ENCODE measurements at regions not wholly inside any gene's neighbourhood (a gene's known extent, or its start where the extent isn't known, plus 50 kb on each side); places are given as distances from the start of the nearest gene placed in this dataset.
"Not testable (repeated sequence)": the region's sequence is repeated elsewhere in the genome, so short reads cannot be mapped to it uniquely, and the experiment has no call there.

DNA sequence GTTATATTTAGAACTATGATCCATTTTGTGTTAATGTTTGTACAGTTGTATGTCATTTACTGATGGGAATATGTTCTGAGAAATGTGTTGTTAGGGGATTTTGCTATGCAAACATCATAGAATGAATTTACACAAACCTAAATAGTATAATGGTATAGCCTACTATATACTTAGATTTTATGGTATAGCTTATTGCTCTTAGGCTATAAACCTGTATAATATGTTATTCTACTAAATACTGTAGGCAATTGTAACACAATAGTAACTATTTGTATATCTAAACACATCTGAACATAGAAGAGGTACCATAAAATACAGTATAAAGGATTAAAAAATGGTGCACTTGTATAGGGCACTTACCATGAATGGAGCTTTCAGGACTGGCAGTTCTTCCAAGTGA is 105.4 kb upstream of the GRIN2B start:
- no peak overlapping the region for H3K27ac ChIP-seq
- DNase-seq (ENCODE audit: low spot score): no peak
- no peak for TF ChIP-seq CTCF (conservative IDR thresholded peaks at IDR 0.05; ENCODE audit: low read depth)
- ChIA-PET POLR2A (ENCODE audit: low non-redundant PET) (no interaction called here), CTCF (no interaction called here)

- ChIA-PET CTCF (no interaction called here), POLR2A (ENCODE audit: low non-redundant PET) (no interaction called here)
- TF ChIP-seq CTCF (conservative IDR thresholded peaks at IDR 0.05; ENCODE audit: low read depth): no peak
- DNase-seq (ENCODE audit: low spot score): no peak
- H3K27ac ChIP-seq: no peak overlapping the region
These were observed 118.6 kb upstream of the GRIN2B start for GRCh38 chr12:14099994-14100393.

DNA sequence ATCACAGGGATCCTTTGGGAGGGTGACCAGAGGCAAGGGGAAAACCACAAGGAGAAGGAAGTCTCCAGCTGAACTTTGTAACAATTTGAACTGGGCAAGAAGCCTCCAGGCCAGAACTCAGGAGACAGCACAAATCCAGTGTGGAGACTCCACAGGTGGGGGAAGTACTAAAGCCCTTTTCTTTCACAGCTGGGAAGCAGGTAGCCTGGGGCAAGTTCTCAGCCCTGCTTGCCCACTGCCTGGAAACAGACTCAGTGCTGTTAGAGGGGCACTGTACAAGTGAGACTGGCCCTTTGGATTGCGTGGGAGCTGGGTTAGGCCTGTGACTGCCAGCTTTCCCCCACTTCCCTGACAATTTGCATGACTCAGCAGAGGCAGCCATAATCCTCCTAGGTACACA is 120.2 kb upstream of the GRIN2B start:
- DNase-seq (ENCODE audit: low spot score); CTCF ChIA-PET; POLR2A ChIA-PET (ENCODE audit: low non-redundant PET); H3K27ac ChIP-seq: not testable (repeated sequence)

DNA sequence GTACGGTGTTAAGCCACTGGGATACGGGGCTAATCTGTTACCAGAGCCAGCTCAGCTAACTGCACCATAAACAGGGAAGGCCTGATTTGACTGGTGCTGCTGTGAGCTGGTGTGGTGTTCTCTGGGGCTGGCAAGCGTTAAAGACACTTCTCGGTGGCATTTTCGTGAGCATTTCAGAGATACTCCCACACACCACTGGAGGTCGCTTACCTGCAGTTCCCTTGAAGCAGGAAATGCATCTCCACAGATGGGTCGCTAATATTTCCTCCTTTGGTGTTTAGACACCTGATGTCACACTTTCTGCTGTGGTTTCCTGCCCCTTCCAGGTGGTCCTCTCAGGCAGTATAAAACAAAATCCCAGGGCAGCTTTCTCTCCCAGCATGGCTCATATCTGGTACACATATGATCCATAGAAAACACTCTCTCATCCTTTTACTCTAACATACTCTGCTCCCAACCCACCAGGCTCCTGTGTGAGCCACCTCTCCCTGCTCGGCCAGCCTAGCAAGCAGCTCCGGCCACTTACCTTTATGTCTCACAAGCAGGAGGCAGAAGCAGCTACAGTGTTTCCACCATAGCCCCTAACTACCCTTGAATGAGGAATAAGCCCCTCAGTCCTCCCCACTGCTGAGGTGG is 129.9 kb upstream of the GRIN2B start:
- no peak for TF ChIP-seq CTCF (conservative IDR thresholded peaks at IDR 0.05; ENCODE audit: low read depth)
- CTCF ChIA-PET: interaction anchor here (0.5 to 0.6 kb wide), 2 partner anchors 72 to 132 kb away, joined by 3 read pairs; no protein-coding TSS in a partner anchor
- H3K27ac ChIP-seq: no peak overlapping the region
- POLR2A ChIA-PET (ENCODE audit: low non-redundant PET): no interaction called here
- DNase-seq (ENCODE audit: low spot score): peak; percentile 5

GRCh38 chr12:14113031-14113430 is 131.6 kb upstream of the GRIN2B start:
- no peak for DNase-seq (ENCODE audit: low spot score)
- ChIA-PET CTCF (interaction anchor here (0.5 kb wide), 1 partner anchor 20 kb away, joined by 3 read pairs; no protein-coding TSS in a partner anchor), POLR2A (ENCODE audit: low non-redundant PET) (no interaction called here)
- no peak for TF ChIP-seq CTCF (conservative IDR thresholded peaks at IDR 0.05; ENCODE audit: low read depth)
- no peak overlapping the region for H3K27ac ChIP-seq

- no peak for DNase-seq (ENCODE audit: low spot score)
- H3K27ac ChIP-seq: no peak overlapping the region
- TF ChIP-seq CTCF (conservative IDR thresholded peaks at IDR 0.05; ENCODE audit: low read depth): no peak
- ChIA-PET POLR2A (ENCODE audit: low non-redundant PET) (no interaction called here), CTCF (interaction anchor here (0.6 kb wide), 1 partner anchor 484 kb away, joined by 3 read pairs; no protein-coding TSS in a partner anchor)
These were observed 145.3 kb upstream of the GRIN2B start for GRCh38 chr12:14126692-14127091.

DNA sequence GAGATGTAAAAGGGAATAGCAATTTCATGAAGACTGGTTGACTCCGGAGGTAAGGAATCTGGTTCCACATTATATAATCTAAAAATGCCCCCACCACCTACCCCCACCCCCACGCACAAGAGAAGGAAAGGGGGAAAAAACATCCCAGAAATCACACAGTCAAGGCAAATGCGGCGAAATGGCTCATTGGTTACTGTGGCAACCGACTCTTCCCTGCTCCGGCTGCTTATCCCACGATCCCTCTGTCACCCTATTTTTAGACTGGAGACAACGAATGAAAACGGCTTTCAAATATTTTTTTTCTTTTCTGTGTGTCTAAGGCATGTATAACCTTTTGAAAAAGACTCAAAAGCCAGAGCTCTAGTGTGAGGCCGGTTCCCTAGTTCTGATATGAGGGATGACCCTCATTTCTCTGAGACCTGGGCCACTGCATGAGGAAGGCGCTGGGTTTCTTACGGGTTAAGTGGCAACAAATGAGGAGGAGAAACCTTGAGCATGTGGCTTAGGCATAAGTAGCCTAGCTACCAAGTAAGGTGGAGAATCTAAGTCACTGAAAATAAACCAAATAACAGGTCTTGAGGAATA is 148.3 kb upstream of the GRIN2B start:
- no peak overlapping the region for H3K27ac ChIP-seq
- ChIA-PET CTCF (no interaction called here), POLR2A (ENCODE audit: low non-redundant PET) (no interaction called here)
- no peak for DNase-seq (ENCODE audit: low spot score)
- no peak for TF ChIP-seq CTCF (conservative IDR thresholded peaks at IDR 0.05; ENCODE audit: low read depth)

Measured in RWPE1 (cell line).